ENCODE measurements at regions not wholly inside any gene's neighbourhood (a gene's known extent, or its start where the extent isn't known, plus 50 kb on each side); places are given as distances from the start of the nearest gene placed in this dataset.

- H3K4me3 ChIP-seq (replicated peaks; ENCODE audit: low read depth, low read length), result no peak overlapping the region
- TF ChIP-seq, protein P1, sequence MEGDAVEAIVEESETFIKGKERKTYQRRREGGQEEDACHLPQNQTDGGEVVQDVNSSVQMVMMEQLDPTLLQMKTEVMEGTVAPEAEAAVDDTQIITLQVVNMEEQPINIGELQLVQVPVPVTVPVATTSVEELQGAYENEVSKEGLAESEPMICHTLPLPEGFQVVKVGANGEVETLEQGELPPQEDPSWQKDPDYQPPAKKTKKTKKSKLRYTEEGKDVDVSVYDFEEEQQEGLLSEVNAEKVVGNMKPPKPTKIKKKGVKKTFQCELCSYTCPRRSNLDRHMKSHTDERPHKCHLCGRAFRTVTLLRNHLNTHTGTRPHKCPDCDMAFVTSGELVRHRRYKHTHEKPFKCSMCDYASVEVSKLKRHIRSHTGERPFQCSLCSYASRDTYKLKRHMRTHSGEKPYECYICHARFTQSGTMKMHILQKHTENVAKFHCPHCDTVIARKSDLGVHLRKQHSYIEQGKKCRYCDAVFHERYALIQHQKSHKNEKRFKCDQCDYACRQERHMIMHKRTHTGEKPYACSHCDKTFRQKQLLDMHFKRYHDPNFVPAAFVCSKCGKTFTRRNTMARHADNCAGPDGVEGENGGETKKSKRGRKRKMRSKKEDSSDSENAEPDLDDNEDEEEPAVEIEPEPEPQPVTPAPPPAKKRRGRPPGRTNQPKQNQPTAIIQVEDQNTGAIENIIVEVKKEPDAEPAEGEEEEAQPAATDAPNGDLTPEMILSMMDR (IDR thresholded peaks at IDR 0.05; ENCODE audit: low read depth, low read length, missing control alignments), result no peak
Measured at GRCh38 chr1:4523551-4523950, 130.9 kb upstream of the AJAP1 start.

GRCh38 chr1:4526747-4527146, 127.7 kb upstream of the AJAP1 start:
- TF ChIP-seq, protein P1 (IDR thresholded peaks at IDR 0.05; ENCODE audit: low read depth, low read length, missing control alignments), result no peak
- no peak for DNase-seq (ENCODE audit: extremely low read depth, low read depth)
- H3K4me3 ChIP-seq (replicated peaks; ENCODE audit: low read depth, low read length), result no peak overlapping the region

More at GRCh38 chr1:4523551-4523950, 130.9 kb upstream of the AJAP1 start:
- no peak for DNase-seq (ENCODE audit: extremely low read depth, low read depth)

GRCh38 chr1:4527819-4528218, 126.6 kb upstream of the AJAP1 start:
- TF ChIP-seq, protein P1 (IDR thresholded peaks at IDR 0.05; ENCODE audit: low read depth, low read length, missing control alignments), result no peak
- DNase-seq (ENCODE audit: extremely low read depth, low read depth), result no peak
- no peak overlapping the region for H3K4me3 ChIP-seq (replicated peaks; ENCODE audit: low read depth, low read length)

- DNase-seq (ENCODE audit: extremely low read depth, low read depth), result no peak
- TF ChIP-seq, protein P1 (IDR thresholded peaks at IDR 0.05; ENCODE audit: low read depth, low read length, missing control alignments), result no peak
- no peak overlapping the region for H3K4me3 ChIP-seq (replicated peaks; ENCODE audit: low read depth, low read length)
Measured at GRCh38 chr1:4528590-4528989, 125.8 kb upstream of the AJAP1 start.

DNA sequence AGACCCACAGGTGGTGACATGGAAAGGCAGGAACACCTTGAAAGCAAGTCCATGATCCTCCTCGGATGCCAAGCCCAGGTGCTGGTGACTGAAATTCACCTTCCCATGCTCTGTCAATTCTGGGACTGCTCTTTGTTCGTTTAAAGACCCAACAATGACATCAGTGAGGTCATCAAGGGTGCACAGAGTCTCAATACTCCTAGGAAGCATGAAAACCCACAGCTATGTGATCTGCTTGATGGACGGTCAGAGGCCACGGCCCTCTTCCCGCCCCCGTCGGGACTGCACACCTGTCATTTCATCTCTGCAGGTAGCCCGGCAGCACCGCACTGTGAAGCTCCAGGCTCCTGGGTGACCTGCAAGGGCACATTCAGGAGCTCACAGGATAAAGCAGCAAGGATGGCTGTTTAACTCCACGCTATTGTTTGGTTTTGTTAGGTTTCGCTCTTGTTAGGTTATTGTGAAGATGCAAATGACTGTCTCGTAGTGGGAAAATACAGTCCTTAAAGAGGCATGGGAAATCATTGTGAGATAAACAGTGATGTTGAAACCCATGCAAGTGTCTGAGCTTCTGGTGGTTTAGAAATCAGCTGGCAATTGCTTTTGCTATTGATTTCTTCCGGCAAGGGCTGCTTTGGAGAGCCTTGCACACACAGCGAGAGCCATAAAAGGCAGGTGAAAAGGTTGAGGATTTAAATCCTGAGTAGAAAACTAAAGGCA, 124.8 kb upstream of the AJAP1 start:
- no peak for DNase-seq (ENCODE audit: extremely low read depth, low read depth)
- H3K4me3 ChIP-seq (replicated peaks; ENCODE audit: low read depth, low read length), result no peak overlapping the region
- TF ChIP-seq, protein P1 (IDR thresholded peaks at IDR 0.05; ENCODE audit: low read depth, low read length, missing control alignments), result no peak

DNA sequence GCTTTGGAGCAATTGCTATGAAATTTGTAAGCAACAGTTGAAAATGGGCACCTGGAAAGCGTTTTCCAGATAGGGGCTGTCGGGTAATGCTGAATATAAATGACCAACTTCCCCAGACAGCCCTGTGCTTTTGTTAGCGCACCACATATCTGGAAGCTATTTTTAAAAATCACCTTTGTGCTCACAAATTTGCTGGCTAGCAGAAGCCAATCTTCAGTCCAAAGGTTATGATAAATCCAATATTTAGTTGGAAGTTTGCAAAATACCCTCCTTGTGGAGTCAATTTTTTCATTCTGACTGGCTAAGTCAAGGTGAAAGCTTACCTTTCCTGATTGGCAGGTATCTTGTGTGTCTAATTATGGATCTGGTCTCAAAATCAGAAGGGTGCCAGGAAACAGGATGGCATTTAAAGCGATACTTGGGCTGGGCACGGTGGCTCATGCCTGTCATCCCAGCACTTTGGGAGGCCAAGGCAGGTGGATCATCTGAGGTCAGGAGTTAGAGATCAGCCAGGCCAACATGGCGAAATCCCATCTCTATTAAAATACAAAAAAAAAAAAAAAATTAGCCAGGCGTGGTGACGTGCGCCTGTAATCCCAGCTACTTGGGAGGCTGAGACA, 124.1 kb upstream of the AJAP1 start:
- no peak for DNase-seq (ENCODE audit: extremely low read depth, low read depth)
- H3K4me3 ChIP-seq (replicated peaks; ENCODE audit: low read depth, low read length), result no peak overlapping the region
- TF ChIP-seq, protein P1 (IDR thresholded peaks at IDR 0.05; ENCODE audit: low read depth, low read length, missing control alignments), result no peak

All from HFF-Myc (cell line).